ENCODE measurements at regions not wholly inside any gene's neighbourhood (a gene's known extent, or its start where the extent isn't known, plus 50 kb on each side); places are given as distances from the start of the nearest gene placed in this dataset.
A peak's percentile ranks its signal among the peaks of the same experiment; 100 is the strongest.
"Not testable (repeated sequence)": the region's sequence is repeated elsewhere in the genome, so short reads cannot be mapped to it uniquely, and the experiment has no call there.

DNA sequence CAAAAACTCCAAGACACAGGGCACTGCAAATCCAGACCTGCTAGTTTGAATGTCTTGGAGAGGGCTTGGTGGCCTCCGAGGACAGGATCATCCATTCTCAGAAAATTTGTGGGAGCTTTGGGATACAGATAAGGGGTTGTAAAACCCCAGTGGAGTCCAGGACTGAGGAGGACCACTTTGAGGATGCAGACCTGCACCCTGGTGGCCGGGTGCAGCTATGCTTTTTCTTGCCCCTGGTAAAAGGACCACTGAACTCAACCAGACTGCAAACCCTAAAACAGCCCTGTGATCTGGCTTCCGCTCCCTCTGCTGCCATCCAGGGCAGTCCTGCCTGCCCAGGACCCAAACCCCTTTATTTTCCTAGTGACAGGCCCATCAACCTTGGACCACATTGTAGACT, 169.5 kb upstream of the DAAM1 start:
- DNase-seq = no peak

DNA sequence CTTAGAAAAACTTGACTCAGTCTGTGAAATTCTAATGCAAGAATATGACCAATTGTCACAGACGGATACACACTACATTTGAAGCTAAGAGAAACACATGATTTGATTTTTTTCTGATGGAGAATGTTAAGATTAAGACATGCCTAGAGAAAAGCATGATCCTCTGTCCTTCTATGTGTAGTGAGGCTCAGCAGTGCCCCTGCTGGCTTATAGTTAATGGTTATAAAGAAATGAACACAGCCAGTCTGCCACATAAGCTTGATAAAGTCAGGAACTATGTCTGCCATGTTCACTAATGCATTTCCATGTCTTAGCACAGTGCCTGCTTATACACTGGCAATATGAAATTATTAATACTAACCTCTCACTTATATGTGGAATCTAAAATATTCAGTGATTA, 168.1 kb upstream of the DAAM1 start:
- no peak for DNase-seq

DNA sequence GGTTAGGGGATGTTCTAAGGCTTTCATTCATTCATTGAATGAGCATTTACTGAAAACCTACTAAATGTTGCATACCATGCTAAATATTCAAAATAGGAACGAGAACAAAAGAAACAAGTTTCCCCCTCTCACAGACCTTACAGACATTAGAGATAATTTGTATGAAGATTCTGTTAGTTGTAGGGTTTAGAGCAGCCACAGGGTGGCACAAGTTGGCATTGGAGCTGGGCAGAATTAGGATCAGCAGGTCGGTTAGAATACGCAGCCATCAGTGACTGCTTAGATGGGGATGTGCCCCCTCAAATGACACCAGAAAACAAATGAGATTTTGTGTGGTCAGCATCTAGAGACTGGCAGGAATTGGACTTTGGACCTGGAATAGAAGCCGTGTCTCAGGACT, 166.3 kb upstream of the DAAM1 start:
- no peak for DNase-seq

DNA sequence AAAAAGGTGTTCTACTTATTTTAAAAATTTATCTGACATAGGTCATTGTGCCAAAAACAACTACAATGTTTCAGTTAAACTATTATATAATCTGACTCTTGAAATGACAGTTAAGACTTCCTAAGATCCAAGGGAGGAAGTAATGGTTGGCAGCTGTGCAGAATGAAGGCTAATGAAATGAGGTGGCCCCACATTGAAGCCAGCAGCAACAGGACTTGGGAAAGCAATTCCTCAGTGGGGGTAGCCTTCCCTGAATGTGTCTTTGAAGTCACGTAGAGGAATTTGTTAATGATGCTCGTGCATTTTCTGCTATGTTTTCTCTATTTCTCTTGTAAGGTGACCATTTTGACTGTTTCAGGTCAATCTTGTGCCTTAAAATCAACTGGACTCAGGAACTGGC, 162.4 kb upstream of the DAAM1 start:
- no peak for DNase-seq

DNA sequence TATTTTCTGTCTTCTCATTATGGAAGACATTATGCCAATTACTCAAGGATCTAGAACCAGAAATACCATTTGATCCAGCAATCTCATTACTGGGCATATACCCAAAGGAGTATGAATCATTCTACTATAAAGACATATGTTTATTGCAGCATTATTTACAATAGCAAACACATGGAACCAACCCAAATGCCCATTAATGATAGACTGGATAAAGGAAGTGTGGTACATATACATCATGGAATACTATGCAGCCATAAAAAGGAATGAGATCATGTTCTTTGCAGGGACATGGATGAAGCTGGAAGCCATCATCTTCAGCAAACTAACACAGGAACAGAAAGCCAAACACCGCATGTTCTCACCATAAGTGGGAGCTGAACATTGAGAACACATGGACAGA, 161.8 kb upstream of the DAAM1 start:
- not testable (repeated sequence) for DNase-seq

DNA sequence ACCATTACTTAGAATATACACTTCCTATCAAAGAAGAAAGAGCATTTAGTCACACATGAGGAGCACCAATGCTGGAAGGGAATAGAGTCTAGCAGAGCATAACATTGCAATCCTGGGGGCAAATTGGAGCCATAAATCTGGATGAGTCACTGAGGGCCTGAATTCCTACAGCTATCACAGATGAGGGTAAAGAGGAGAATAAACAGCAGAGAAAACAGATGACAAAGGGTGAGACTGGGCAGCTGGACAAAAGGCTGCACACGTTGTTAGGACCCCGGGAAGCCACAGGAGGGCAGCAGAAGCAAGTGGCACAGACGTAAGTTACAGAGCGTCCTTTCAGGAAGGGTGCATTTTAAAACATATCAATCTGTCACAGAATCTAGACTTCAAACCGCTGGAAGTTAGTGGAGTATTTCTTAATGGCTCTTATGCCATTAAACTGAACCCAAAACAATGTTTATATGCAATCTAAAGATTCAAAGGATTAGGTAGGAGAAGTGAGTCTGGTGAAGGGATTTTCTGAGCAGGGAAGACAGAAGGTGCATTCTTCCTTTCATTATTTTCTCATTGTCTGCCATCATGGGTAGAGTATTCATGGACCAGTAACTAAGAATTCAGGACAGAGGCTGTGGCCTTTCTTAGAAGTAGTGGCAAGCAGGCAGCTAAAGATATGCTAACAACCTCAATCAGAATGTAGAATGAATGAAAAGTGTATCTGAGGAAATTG, 159.8 kb upstream of the DAAM1 start:
- DNase-seq = peak; percentile 3

DNA sequence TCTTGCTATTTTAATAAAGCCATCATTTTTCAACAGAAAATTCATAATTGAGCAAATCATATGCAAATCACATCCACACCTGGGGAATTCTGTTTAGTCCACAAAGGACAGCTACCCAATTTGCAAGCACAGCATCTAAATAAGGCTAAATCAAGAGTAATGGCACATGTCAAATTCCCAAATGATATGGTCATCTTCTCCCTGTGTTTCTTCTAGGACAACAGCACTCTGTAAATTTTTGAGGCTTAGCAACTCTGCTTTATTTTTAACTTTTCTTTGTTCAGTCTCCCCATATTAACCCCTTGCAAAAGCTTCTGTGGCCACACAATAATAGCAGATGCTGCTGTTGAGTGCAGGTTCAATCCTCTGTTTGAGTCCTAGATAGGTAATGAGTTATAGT, 155.6 kb upstream of the DAAM1 start:
- no peak for DNase-seq

DNA sequence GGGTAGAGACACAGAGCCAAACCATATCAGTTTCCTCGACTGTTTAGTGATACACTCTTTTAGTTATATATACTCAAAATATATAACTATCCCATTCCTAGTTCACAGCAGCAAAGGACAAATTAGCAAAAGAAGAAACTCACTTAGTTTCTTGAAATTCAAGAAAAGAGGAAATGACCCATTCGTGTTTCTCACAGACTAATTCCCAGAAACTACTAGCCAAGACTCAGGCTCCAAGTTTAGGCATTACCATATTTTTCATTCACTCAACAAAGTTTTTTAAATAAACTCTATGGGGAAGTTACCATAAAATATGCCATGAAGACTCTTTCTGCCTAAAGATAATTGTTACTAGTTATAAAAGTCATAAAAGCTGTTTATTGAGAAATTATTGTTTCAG, 152.3 kb upstream of the DAAM1 start:
- no peak for DNase-seq

DNA sequence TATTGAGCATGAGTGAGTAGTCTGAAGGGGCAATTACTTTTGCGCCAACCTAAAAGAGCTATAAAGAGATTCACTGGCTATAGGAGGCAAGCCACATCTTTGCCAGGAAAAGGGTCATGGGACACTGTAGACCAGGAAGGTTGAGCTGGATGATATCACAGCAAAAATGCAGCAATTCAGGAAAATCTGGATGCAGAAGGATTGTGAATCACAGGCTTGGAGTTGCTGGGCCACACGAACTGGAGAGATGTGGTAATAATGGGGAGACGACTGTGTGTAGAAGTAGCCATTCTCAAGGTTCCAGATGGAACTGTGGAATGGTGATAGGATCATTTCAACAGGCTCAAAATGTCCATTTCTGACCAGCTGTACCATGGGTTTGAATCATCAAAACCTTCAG, 151.4 kb upstream of the DAAM1 start:
- DNase-seq = no peak

DNA sequence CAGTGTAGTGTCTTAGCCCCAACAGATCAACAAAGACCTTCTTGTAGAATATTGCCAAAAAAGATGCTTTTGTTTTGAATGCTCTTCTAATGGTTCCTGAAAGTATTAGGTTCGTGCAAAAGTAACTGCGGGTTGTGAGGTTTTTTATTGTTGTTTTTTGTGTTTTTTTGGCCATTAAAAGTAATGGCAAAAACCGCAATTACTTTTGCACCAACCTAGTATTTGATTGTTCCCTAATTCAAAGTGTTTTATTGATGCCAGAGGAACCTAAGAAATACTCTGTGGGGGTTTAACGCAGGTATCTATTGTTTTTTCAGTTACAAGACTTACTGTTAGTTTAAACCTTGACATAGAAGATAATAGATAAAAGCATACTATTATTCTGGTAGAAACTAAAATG, 150.8 kb upstream of the DAAM1 start:
- no peak for DNase-seq

DNA sequence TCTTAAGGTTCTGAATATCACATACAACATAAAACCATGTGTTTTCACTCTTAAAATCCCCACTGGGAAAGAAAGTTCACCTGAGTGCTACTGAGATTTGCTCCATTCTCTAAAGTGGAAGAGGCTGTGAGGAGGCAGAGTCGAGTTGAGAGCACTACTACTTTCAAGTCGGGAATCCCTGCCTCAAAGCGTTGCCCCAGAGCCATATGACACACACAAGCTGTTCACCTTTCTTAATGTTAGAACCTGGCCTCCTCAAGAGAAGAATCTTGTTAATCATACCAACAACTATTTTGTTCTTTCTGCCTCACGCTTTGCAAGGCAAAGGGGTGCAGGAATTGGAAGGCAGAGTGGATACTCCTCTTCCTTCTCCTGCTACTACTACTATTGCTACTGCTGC, 149.7 kb upstream of the DAAM1 start:
- no peak for DNase-seq

DNA sequence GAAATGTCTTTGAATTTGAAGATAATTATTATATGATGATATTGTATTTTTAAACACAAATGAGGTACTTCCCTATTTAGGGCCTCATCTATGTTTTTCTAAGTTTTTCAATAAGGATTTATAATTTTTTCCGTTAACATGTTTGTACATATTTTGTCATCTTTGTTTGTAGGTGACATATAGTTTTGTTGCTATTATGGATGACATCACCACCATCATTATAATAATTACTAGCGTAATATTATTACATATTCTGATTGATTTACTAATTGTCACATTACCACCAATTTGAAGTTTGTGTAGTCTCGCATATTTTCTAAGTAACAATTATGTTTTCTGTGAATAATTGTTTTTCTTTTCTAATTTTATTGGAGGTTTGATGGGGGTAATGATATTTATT, 147.2 kb upstream of the DAAM1 start:
- DNase-seq = no peak

DNA sequence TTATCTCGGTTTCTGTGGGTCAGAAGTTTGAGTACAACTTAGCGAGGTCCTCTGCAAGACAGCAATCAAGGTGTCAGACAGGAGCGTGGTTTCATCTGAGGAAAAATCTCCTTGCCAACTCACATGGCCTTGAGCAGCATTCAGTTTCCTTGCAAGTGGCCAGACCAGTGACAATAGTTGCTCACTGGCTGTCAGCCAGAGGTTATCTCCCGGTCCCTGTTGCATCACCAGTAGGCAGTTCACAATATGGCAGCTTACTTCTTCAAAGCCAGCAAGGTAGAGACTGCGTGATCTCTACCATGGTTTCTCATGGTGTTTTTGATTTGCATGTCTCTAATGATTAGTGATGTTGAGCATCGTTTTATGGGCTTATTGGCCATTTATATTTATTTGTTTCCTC, 143.8 kb upstream of the DAAM1 start:
- no peak for DNase-seq

DNA sequence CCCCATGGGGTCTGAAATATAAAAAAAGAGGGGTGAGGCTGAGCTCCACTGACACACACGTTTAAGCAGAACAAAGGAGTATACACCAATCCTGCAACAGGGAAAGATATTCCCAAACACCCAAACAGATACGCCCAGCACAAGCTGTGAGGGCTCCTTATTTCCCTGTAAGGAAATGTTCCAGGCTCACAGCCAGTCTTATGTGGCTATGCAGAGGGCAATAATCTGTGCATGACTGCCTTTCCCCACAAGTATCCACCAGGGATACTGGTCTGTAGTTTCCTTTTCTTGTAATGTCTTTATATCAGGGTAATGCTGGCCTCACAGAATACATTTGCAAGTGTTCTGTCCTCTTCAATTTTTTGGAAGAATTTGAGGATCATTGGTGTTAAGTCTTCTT, 141.7 kb upstream of the DAAM1 start:
- DNase-seq = no peak

DNA sequence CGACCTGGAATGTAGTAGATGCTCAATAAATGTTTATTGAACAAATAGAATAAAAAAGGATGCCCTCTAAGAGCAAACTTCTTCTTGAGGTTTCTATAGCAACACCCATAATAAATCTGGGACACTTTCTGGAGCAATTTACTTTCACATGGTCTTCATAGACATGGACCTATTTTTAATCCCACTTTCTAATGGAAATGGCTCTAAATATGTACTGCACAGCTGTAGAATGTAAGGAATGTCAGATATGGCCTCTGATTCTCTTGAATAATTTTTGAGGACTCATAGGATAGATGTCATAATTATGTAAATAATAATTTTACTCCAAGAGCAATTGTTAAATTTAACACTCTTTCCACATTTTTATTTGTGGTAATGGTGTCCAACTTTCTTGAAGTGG, 133.5 kb upstream of the DAAM1 start:
- no peak for DNase-seq

DNA sequence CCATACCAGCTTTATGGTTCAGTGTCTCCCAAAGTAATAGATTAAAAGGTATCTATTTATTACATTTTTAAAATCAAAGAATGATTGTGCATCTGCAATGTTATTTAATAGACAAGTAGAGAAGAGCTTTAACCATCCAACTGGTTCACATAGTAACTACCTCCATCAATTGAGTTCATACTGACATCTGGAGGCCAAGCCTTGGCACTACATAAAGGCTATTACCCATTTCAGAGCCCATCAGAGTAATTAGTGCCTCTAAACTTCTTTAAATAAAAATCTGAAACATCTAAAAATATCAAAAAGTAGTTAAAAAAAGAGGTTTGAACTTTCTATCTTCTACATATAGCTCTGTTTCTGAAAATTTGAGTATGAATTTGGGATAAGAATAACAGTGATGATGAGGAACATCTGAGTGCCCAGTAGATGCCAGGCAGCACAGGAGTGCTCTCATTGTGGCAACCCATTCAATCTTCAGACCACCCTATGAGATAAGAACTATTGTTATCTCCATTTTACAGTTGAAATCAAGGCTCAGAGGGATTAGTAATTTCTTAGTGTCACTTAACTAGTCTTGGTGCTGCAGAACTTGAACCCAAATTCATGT, 132.9 kb upstream of the DAAM1 start:
- DNase-seq = peak; percentile 42

DNA sequence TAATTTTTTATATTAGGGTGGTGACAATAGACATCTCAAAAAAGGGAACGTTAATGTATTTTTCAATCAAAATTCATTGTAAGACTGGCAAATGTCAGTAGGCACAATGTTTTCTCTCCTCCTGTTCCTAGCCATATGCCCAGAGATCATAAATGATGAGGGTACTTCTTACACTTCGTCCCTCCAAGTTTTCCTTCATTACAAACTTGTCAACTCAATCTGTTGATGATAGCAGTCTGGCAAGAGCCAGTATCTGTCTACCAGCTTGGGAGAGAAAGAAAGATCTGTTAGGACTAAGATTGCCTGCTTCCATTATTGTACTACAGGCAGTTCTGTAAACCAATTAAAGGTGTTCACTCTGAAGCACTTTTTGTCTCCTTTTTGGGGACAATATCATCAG, 130.9 kb upstream of the DAAM1 start:
- DNase-seq = no peak

DNA sequence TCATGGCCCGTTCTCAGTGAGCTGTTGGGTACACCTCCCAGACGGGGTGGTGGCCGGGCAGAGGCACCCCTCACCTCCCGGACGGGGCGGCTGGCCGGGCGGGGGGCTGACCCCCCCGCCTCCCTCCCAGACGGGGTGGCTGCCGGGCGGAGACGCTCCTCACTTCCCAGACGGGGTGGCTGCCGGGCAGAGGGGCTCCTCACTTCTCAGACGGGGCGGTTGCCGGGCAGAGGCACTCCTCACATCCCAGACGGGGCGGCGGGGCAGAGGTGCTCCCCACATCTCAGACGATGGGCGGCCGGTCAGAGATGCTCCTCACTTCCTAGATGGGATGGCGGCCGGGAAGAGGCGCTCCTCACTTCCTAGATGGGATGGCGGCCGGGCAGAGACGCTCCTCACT, 129.7 kb upstream of the DAAM1 start:
- DNase-seq = not testable (repeated sequence)

DNA sequence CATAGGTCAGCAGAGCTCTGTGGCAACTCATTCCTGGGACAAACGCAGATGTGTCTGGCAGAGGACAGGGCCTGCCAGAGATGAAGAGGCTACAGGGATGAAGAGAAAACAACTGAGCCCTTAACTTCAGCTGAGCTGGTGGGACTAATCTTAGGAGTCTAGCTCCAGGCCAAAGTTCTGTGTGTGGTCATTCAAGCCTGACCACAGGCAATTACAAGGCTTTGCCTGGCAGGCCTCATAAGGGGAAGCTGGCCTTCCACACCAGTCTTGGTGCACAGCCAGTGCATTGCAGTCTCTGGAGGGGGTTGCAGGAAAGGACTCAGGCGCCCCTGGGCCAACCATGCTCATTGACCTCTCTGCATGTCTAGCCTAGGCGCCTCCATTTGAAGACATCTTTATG, 127.6 kb upstream of the DAAM1 start:
- DNase-seq = no peak

DNA sequence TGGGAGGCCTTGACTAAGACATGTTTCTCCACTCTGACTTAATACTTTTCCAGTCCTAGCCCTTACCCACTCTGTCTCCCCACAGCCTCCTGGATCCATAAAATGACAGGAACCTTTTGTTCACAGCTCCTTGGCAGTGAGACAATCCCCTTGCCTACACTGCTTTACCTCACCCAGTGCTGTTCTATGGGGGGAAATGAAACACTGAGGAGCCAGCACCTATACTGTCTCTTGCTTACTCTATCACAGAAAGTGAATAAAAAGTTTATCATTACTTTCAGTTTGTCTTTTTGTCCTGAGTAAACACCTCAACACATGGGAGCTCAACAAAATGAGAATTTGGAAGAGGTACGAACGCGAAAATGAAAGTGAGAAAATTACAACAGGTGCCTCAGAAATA, 127.2 kb upstream of the DAAM1 start:
- DNase-seq = no peak

DNA sequence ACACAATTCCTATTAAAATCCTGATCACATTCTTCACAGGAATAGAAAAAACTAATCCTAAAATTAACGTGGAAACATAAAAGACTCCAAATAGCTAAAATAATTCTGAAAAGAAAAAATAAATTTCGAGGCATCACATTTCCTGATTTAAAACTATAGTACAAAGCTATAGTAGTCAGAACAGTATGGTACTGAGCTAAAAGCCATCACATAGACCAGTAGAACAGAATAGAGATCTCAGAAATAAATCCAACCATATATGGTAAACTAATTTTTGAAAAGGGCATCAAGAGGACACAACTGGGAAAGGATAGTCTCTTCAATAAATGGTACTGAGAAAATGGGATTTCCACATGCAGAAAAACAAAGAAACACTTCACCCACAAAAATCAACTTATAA, 125.2 kb upstream of the DAAM1 start:
- no peak for DNase-seq

DNA sequence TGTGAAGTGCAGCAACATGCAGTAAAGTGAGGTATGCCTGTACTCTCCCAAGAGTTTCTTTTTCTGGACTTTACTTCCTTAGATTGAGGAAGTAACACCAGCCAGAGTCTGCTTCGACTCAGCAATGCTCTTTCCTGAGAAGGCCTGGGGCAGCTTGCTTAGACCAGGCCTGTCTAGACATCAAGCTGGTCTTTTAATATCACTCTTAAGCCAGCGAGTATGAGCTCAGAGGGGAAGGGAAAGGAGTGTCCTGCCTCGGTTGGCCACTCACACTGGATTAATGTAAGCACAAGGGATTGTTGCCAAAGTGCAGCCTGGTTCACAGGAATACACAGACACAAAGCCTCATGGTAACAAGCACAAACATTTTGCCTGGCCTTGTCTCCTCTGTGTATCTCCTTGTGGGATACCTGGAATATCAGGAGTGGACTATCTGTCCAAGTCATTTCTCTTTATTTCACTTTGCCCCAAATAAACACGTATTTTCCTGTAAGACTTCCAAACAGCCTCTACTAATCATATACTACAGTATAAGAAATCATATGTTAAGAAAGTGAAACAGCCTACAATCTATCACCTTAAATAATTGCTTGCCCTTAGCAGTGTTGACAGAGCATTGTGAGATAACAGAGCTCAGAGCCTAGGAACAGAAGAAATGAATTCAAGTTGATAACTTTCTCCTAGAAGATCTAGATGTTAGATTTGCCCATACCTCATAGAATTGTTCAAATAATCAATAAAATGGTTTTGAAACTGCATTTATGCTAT, 121.2 kb upstream of the DAAM1 start:
- DNase-seq = no peak

DNA sequence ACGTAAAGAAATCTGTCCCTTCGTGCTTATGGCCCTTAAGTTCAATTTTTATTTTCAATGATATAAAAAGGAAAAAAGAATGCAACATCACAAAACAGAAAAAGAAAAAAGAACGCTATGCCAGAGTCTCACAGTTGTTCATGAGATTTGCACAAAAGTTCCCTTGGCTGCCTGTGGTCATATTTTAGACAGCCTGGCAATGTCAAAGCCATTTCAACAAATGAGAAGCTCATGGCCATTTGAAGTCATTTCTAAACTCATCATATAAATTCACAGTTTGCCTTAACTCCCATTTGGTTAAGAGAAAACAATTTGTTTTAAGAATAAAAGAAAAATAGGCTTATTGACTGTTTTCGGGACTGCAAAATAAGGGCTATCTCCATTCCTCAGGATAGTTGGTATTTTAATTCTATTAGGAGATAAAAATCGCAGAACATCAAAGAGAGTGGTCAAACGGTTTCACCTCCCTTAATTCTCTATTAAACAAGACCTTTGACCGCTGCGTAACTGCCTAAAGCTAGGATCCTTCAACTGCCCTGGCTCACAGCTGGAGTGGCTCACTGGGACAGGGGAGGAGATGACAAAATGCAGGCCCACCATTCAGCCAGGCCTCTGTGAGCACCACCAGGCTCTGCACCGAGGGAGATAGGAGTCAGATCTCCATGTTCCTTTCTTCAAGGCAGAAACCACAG, 119.2 kb upstream of the DAAM1 start:
- DNase-seq = no peak

DNA sequence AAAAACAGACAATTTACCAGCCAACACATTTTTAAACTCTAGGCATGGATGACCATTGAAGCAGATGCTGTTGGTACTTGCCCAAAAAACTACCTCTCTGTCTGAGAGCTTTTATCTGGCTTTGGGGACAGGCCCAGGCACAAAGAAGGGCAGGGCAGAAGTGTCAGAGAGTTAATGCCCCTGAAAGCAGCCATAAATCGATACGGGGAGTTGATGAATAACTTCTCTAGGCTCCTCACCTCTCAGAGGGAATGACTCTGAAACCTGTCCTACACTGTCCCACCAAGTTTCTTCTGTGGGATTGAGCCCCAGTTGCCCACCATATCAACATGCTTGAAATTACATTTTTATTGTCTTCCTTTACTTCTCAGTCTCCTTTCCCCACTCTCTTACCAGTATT, 113.0 kb upstream of the DAAM1 start:
- DNase-seq = no peak
